ENCODE measurements at regions not wholly inside any gene's neighbourhood (a gene's known extent, or its start where the extent isn't known, plus 50 kb on each side); places are given as distances from the start of the nearest gene placed in this dataset.

DNA sequence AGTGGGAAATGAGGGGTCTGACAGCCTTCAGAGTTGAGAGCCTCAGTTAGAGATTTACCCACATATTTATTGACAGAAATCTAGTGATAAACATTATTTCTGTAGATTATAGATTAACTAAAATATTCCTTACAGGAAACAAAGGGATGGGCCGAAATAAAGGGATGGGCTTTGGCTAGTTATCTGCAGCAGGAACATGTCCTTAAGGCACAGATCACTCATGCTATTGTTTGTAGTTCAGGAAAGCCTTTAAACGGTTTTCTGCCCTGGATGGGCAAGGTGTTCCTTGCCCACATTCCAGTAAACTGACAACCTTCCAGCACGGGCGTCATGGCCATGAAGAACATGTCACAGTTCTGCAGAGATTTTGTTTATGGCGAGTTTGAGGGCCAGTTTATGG, 154.8 kb upstream of the TOM1L1 start:
- DNase-seq = no peak

- DNase-seq = no peak
Observed at GRCh38 chr17:54749157-54749556, 151.5 kb upstream of the TOM1L1 start.

DNA sequence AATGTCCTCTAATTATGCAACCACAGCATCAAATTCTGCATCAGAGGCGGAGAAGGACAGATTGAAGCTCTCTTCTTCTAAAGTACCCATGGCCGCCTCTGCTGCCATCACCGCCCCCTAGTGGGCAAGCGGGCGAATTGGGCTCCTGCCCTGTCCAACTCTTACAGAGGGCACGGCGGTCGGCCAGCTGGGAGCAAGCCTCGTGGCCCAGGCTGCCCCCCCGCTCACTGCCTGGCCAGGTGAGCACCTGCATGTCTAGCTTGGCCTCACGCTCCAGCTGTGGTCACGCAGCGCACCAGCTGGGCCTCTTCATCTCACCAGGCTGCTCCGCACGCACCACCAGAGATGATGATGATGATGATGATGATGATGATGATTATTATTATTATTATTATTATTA, 146.1 kb upstream of the TOM1L1 start:
- DNase-seq = peak; percentile 27

- DNase-seq = no peak
Observed at GRCh38 chr17:54760836-54761235, 139.8 kb upstream of the TOM1L1 start.

DNA sequence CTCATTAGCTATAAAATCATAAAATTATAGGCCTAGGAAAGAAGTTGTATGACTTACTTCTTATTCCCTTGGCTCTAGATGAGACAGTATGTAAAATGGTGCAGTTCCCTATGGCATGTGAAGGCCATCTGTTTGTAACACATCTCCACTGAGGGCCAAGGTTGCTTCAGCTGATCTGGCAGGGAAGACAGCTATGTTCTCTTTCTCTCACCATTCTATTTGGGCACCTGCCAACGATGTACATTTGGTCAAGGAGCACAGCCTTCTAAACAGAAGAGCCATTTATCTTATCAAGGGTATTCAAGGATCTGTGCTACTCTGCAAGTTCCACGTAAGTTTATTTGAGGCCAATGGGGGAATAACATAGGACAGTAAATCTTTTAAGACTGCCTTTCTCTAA, 129.8 kb upstream of the TOM1L1 start:
- DNase-seq = no peak

- DNase-seq = no peak
Observed at GRCh38 chr17:54771409-54771915, 129.2 kb upstream of the TOM1L1 start.

DNA sequence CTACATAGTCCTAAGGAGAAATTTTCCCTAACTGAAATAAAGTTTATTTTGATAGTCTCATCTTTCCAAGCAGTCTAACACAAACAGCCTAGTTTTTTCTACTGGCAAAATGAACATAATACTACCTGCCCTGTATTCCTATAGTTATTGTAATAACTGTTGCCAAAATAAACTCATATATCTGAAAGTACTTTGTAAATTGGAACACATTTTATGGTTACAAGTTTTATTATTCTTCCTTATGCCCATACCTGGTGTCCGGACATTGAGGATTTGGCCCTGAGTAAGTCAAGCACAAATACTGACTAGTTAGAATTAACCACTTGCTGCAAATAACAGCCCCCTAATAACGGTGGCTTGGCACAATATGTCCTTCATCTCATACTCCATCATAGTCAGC, 120.4 kb upstream of the TOM1L1 start:
- no peak for DNase-seq

GRCh38 chr17:54781389-54781788, 119.3 kb upstream of the TOM1L1 start:
- no peak for DNase-seq

DNA sequence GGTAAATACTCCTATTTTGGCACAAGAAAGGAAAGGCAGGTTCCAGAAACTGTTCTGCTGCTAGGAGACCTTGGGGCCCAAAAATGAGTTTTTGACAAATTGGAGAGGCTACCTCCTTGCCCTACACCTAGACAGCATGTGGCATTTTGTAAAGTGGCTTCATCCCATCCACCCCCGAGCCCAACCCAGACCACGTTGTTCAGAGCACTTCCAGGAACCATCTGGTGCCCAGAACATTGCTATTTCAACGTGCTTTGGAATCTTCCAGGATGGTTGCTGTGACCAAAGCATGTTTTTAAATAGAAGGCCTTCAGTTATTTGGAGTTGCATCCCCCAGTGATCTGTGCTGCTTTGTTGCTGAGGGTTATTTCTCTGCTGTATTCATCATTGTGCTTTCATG, 116.3 kb upstream of the TOM1L1 start:
- no peak for DNase-seq

- DNase-seq = no peak
Observed at GRCh38 chr17:54785643-54786268, 114.9 kb upstream of the TOM1L1 start.

DNA sequence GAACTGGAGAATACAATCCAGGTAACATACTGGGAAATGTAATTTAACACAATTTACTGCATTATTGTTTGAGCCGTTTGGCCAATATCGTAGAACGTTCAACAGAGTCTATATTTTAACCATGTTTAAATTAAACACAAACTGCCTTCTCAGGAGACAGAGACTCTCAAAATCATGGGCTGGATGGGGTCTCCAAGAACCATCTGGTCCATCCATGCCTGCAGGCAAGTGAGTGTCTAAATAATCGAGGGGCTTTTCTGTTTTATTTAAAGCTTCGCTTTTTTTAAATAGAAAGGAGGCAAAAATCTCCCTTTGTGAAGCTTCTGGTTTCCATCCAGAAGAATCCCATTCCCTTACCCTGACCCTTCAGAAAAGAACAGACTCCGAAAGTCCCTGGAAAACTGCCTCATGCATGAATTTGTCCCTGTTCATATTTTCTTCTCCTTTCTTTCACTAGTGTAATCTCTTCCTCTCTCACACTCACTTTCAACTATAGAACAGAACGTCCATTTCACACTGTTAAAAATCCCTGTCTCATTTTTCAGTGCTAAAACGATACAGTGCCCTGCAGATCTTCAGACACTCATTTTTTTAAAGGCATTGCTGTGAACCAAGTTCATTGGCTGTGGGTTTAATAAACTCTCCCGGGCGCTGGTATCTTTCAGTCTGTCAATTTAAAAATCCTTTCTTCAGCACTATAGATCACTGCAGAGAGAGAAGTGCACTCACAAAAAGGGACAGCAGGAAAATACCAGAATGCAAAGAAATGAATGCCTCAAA, 111.4 kb upstream of the TOM1L1 start:
- no peak for DNase-seq

GRCh38 chr17:54793271-54793670, 107.4 kb upstream of the TOM1L1 start:
- no peak for DNase-seq

- DNase-seq = peak; percentile 1
Observed at GRCh38 chr17:54795046-54795445, 105.6 kb upstream of the TOM1L1 start.

DNA sequence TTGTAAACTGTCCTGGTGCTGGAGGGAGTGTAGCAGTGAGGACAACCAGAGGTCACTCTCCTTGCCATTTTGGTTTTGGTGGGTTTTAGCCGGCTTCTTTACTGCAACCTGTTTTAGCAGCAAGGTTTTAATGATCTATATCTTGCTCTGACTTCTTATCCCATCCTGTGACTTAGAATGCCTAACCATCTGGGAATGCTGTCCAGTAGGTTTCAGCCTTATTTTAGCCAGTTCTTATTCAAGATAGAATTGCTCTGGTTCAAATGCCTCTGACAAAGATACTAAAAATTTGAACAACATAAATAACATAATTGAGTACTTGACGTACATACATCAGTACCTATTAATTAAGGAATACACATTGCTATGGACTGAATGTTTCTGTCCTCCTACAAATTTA, 93.3 kb upstream of the TOM1L1 start:
- no peak for DNase-seq

DNA sequence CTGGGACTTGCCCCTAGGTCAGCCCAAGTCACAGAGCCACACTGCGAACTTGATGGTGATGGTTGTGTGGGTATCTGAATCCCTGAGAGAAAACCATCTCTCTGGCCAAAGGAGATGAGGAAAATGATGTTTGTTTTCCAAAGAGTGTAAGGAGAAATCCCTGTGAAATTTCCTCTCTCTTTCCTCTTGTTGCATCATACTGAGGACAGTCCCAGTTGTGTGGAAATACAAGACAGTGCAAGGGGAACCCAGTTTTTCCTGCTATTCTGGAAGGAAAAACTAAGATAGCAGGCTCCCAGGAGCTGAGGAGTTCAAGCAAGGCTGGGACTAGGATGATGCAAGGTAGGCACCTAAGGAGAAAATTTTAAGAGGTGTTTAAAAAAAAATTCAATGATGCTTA, 86.8 kb upstream of the TOM1L1 start:
- no peak for DNase-seq

DNA sequence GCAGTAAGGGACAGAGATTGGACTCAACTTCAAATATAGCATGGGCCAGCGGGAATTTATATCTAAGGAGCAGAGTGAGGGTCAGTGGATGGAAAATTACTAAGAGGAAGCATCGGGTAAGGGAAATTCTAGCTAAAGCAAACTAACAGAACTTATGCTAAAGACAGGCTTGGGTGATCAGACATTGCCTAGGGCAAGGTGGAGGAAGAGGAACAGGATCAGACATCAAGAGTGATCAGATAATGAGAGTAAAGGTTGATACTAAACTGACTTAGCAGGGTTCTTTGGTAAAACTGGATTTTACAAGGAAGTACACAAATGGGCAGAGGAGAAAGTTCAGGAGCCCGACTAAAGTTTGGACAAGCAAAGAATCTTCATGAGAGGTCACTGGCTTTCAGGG, 86.3 kb upstream of the TOM1L1 start:
- DNase-seq = no peak

DNA sequence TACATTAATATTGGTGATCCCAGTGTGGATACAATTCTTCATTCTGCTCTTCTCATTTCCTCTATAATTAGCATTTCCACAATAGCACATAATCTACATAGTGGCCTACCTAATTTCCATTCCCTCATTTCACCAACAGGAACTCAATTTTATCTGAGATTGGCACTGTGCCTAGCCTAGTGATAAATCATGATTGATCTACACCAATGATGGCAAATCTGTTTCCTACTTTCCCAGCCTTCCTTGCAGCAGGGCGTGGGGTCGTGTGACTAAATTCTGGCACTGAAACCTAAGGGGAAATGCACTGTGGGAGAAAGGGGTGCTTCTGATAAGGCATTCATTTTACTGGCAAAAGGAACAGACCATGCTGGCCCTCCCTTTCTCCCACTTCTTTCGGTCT, 66.6 kb upstream of the TOM1L1 start:
- DNase-seq = no peak

GRCh38 chr17:54835015-54835414, 65.6 kb upstream of the TOM1L1 start:
- no peak for DNase-seq

GRCh38 chr17:54836723-54837462, 63.8 kb upstream of the TOM1L1 start:
- no peak for DNase-seq

DNA sequence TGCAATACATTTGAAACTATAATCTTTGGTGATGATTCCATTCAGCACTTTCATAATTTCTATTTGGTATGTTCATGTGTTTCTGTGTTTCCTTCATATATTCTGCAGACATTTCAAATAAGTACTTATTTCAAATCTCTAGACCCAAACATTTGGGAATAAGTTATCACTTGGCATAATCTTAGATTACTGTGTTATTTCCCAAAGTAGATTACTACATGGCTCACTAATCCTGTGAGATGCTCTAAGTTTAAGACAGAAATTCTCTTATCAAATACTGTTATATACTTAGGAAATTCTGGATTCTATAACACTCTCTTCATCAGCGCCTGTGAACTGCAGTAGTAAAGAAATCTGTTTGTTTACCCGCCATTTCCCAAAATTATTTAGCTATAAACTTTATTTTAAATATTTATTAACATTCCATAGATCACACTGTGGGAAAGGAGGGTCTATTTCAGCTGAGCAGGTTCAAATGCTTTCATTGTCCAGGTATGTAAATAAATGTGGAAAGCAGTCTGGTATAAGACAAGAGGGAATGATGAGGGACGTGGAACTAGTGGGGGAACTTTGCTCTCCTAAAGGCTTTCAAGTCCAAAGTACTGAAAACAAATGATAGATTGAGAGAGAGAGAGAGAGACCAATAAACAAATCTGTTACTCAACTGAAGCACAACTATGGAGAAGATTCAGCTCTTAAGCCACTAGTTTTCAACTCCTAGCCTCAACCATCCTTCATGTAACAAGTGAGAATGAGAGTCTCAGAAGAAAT, 61.8 kb upstream of the TOM1L1 start:
- DNase-seq = no peak

DNA sequence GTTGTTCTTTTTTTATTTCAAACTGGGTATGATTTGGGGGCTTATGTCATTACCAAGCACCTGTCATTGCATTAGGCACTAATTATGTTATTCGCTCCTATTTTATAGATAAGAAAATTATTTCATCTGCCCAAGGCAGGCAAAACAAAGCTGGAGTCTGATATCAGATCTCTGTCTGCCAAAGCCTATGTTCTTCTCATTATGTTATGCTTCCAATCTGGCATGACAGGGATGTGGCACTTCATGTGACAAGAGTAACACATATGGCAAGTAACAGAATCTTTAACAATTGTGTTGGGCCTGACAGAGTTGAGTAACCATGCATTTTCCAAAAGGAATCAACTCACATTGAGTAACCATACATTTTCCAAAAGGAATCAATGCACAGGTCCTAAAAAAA, 61.2 kb upstream of the TOM1L1 start:
- DNase-seq = no peak

DNA sequence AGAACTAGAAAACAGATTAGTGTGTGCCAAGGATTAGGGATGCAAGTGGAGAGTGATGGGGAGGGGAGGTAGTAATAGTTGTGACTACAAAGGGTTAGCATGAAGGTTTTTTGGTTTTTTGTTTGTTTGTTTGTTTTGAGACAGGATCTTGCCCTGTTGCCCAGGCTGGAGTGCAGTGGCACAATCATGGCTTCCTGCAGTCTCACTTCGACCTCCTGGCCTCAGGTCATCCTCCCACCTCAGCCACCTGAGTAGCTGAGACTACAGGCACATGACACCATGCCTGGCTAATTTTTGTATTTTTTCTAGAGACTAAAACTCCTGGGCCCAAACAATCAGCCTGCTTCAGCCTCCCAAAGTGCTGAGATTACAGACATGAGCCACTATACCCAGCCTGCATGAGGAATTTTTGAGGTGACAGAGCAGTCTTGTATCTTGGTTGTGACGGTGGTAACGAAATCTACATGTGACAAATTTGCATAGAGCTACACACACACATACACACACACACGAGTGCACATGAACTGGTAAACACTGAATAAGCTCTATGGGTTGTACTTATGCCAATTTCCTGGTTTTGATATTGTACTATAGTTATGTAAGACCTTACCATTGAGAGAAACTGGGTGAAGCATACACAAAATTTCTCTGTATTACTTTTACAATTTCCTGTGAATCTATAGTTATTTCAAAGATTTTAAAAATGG, 59.6 kb upstream of the TOM1L1 start:
- no peak for DNase-seq

DNA sequence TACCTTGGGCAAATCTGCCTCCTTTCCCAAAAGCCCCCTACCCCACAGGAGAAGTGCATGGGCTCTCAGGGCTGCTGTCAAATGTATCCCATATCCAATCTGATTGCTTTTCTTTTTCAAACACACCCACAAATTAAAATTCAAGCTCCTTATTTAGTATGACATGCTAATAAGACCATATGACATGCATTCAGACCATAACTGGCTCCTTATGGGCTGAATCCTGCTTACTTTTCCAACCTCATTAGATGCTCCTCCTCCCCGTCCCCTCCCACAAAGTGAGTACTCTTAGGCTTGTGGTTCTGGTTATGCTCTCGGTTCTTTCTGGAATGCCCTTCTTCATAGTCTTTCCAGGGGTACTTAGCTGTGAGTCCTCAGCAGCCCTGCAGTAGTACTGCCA, 59.0 kb upstream of the TOM1L1 start:
- no peak for DNase-seq
